ENCODE measurements at regions not wholly inside any gene's neighbourhood (a gene's known extent, or its start where the extent isn't known, plus 50 kb on each side); places are given as distances from the start of the nearest gene placed in this dataset.

- no peak for TF ChIP-seq CTCF (IDR thresholded peaks at IDR 0.05)
- no peak for TF ChIP-seq POLR2A (IDR thresholded peaks at IDR 0.05)
Observed at GRCh38 chr2:206219957-206220356, 54.5 kb upstream of the ZDBF2 start.

All from uterus (tissue), 2 donors.